Limb (tissue), 2 donors: ENCODE measurements at regions not wholly inside any gene's neighbourhood (a gene's known extent, or its start where the extent isn't known, plus 50 kb on each side); places are given as distances from the start of the nearest gene placed in this dataset.
"Not testable (repeated sequence)": the region's sequence is repeated elsewhere in the genome, so short reads cannot be mapped to it uniquely, and the experiment has no call there.

Source experiments
- DNase-seq, 2 donors: peaks; one replicate each; pipeline ENCODE4 v3.0.0-alpha.2; 2016; ENCODE audit errors: extremely low spot score in 2 of 2

DNA sequence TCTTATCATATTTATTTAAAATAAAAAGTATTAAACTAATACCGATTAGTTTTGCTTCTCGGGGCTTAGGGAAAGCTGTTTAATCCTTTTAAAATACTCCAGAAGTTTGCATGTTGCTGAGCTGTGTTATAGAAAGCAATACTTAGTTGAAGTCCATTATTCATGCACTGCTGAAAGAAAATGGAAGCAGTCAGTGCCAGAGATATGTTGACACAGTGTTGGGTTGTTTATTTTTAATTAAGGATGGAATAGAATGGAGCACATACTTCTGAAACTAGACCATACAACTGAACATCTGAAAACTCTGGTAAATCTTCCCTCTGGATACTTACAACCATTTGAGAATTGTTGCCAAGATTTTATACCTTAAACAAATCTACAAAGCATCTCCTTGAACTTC, 282.7 kb upstream of the CCDC179 start:
- no peak for DNase-seq

DNA sequence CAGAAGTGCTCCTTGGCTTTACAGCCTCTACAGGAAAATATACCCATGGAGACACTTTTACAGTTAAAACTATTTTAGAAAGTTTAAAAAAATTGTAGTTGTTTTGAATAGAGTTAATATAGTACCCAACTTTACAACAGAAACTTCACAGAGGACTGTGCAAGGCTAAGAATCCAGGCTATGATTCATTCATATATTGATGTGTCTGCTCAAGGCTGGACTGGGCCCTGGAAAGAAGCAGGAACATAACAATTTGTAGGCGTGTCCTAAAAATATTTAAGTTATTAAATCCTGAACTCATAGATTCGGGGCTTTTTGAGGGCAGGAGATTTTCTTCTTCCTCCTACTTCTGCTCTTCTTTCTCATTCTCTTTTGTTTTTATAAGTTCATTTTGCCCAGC, 291.5 kb upstream of the CCDC179 start:
- no peak for DNase-seq

DNA sequence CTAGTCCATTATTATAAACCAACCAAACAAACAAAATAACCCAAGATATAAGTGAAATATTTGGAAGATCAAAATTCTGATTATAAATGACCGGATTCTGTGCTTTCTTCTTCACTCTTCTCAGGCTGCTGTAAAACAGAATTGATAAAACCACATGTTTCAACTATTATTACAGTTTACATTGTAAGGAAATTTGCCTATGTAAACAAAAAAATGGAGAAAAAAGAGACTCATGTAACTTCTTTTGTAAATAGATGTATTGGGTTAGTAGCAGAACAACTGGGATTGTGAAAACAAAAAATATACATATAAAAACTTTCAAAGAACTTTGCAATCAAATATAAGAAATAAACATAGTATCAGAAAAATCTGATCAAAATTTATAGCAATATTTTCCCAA, 295.2 kb upstream of the CCDC179 start:
- no peak for DNase-seq

DNA sequence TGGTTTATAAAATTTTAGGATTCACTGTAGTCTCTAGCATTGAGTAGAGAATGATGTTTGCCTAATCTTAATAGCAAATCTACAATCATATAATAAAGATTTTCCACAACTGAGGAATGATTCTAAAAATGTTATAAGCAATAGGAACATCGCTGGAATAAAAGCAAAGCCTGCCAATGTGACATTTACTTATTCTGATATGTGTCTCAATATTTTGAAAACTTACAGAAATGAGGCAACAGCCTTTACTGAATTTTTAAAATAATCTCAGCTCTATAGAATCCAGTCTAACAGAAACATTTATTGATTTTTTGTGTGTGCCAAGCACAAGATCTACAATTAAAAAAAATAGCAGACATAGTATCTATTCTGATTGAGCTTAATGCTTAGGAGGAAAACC, 303.7 kb upstream of the CCDC179 start:
- DNase-seq = no peak

DNA sequence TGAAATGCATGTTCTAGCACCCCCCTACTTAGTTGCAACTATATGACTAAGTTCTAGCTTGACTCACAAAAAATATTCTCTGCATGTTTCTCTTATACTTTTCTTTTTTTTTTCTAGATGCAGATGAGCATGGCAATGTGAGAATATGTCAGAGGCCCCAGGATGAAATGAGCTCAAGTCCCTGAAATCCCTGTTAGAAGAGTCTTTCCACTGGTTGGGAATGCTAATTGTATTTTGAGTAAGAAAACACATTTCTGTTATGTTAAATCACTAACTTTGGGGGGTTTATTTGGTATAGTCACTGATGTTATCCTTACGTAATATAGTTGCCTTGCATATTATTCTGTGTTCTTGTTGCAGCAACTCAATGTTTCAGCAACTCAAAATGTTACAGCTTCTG, 306.1 kb upstream of the CCDC179 start:
- no peak for DNase-seq

DNA sequence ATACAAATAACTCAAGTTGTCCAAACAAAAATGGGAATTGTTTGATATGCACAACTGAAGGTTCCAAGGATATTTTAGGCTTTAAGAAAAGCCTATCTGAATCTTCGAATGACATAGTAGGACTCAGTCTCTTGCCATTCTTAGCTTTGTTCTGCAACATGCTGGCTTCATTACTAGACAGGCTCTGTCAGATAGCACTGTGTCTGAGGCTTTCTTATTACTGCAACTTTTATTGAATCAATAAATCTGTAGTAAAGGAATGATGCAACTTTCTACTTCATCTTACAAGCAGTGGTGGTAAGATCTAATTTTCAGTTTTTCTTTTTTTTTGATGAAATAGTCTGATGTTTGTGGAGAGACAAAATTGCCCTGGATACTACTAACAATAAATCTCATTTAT, 319.3 kb upstream of the CCDC179 start:
- DNase-seq = no peak

DNA sequence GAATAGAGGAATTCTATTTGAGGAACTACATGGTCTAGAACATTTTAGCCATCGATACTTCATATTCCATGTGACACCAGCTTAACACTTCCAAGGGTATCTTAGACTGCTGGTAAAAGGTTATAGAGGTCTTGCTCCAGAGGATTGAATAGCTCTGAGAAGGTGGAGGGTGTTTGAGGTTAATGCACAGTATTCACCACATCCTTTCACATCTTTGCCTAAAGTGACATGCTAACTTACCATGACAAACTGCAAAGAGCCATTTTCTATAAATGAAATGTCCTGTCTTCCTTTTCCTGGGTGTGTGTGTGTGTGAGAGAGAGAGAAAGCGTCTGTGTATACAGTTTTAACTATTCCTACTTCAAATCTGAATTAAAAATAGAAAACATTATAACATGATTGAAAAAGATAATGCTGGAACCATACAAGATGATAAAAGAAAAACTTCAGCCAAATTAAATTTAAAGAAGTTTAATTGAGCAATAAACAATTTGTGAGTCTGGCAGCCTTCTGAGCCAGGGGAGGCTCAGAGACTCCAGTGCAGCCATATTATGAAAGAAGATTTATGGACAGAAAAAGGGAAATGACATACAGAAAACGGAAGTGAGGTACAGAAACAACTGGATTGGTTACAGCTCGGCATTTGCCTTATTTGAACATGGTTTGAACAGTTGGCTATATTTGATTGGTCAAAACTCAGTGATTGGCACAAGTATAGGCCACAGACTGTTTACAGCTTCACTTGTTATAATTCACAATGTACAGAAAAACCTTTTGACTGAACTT, 320.9 kb upstream of the CCDC179 start:
- DNase-seq = no peak

DNA sequence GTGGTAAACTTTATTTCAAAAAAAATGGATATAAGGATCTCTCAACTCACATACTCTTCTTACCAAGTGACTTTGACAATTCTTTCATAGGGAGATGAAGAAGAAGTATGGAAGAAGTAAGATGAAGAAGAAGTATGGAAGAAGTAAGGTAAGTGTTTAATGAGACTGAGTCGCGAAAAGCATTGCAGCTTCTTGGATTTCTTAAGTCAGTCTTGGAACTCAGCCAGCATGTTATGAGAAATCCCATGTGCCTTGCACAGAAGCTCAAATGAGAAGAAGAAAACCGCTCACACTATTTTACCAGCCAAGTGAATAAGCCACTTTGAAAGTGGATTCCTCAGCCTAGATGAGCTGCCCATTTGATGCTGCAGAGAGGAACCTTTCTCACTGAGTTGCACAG, 332.0 kb upstream of the CCDC179 start:
- no peak for DNase-seq

DNA sequence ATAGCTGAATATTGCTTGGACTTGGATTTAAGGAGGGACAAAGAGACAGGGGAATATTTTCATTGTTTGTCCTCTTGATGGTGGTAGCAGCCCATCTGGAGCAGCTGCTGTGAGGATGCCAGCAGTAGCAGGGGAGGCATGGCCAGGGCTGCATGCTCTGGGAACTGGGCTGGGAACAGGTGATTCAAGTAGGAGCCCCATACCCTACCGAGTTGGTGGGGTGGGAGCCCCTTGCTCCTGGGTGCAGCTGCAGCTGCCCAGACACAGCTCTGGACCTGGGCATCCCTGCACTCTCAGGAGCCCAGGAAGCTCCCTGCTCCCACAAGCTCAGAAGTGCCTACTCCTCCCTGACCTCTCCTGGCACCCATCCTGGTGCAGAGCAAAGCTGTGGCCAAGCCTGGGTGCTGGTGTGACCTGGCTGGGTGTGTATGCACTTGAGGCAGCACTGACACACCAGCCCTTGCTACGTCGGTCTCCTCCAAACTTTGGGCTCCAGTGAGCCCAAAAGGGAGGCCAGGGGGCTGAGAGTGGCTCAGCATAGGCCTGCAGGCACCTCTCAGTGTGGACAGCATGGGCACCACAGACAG, 341.8 kb upstream of the CCDC179 start:
- DNase-seq = no peak

DNA sequence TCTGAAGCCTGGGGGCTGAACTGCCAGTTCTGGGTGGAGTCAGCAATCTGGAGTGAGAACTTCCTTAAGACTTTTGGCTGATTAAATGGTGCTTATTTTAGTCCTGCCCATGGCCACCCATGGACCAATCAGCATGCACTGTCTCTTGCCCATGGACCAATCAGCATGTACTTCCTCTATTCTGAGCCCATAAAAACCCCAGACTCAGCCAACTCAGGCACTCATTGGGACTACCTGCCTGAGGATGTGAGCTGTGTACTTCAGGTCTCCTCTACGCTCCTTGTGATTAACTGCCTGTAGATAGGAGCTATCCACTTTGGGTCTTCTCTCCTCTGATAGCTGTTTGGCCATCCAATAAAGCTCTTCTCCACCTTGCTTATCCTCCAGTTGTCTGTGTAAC, 342.3 kb upstream of the CCDC179 start:
- DNase-seq = no peak

DNA sequence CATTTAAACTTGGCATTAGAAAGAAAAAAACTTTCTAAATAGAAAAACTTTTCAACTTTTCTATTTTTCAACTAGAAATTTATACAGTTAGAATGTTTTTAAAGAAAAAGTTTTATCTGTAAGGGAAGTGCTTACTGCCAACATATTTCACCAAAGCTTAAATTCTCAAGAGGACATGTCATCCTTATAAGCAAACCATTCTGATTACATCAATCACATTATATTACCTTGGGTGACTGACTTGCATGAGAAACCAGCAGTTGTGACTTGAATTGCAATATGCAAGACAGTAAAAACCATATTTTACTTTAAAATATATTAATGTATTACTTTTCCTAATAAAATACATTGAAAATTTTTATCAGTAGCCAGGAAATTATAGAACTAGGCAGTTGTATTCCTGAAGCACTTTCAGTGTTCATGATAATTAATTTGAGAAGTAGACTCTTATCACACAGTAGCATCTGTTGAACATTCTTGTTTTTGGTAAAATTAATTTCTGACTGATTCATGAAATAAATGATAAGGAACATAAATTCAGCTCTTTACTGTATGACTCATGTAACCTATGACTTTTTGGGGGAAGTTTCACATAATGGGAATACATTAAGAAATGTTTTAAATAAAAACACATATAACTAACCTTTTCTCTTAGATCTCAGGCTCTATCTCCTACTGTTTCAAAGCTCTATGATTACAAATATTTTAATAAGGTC, 345.0 kb upstream of the CCDC179 start:
- no peak for DNase-seq

DNA sequence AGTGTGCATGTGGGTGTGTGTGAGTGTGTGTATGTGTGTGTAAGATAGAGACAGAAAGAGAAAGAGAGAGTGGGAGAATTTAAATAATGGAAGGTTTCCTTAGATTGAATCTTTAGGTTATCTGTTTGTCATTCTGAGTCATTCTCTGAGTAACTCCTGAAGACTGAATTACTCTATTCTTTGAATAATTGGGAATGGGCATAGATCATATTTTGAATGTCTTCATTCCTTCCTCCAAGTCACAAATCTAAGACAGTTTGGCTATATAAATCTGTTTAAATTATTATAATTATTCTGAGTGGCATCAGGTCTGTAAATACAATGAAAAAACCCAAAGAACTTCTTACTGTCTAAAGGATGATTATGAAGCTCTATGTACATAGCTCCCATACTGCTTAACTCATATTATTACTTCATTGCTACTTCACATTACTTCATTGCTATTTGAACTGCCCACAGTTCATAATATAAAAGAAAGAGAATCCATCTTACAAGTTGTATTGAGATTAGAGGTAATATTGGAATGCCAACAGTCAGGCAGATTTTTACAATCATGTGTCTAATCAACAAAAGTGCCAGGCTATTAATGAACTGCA, 346.6 kb upstream of the CCDC179 start:
- no peak for DNase-seq

DNA sequence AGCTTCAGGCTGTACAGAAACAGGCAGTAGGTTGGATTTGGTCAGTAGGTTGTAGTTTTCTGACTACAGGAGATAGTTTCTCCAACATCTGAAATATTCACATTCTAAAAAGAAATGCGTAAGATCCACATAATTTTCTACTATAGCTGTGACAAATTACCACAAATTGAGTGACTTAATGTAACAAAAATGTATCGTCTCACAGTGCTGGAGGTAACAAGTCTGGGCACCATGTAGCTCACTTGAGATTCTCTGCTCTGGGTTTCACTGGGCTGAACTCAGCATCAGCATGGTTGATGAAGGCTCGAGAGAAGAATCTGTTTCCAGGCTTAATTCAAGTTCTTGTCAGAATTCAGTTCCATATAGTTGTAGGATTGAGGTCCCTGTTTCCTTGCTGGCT, 350.9 kb upstream of the CCDC179 start:
- DNase-seq = no peak

DNA sequence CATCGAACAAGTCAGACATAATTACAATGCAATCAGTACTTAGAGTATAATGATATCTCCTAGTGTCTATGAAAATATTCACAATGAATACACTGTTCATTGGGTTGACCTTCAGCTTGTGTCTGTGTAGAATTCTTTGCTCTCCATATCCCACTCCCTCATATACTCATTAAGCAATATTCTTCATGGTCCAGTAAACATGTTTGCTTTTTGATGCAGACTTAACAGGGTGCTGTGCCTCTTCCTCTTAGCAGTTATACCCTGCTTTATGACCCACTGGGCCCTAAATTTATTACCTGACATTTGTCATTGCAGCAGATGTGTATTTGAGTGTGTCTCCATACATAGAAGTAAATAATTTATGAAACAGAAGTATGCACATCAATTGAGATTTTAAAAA, 352.5 kb upstream of the CCDC179 start:
- no peak for DNase-seq

DNA sequence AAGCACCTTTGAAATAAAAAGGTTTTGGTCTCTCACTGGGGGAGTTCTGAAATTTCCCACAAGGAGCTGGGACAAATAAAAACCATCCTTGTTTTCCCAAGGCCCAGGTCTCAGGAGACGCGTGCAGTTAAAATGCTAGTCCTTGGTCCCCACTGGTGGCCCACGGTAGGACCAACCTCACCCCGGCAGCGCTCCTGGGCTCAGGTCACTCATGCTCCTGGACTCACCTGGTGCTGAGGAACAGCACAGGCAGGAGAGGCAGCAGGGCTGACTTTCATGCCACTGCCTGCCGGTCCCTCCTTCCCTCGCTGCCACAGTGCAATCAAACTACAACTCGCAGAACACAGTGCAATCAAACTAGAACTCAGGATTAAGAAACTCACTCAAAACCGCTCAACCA, 356.8 kb upstream of the CCDC179 start:
- DNase-seq = no peak

DNA sequence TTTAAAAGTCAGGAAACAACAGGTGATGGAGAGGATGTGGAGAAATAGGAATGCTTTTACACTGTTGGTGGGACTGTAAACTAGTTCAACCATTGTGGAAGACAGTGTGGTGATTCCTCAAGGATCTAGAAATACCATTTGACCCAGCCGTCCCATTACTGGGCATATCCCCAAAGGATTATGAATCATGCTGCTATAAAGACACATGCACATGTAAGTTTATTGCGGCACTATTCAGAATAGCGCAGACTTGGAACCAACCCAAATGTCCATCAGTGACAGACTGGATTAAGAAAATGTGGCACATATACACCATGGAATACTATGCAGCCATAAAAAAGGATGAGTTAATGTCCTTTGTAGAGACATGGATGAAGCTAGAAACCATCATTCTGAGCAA, 359.8 kb upstream of the CCDC179 start:
- DNase-seq = not testable (repeated sequence)

DNA sequence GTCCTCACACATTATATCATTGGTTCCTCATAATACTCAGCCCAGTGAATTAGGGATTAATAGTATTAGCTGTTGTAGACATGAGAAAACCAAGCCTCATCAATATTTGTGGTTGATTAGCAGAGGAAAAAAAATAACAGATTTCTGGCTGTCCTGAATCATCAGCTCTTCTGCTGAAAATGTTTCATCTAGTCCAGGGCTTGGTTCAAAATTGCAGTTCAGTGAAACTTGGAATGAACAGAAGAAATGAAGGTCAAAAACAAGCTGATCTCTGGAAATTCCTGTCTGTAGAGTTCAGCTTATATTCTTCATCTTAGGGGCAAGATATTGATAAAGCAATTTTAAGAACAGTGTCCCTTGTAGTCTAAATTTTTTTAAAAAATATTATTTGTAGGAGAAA, 361.1 kb upstream of the CCDC179 start:
- DNase-seq = no peak

DNA sequence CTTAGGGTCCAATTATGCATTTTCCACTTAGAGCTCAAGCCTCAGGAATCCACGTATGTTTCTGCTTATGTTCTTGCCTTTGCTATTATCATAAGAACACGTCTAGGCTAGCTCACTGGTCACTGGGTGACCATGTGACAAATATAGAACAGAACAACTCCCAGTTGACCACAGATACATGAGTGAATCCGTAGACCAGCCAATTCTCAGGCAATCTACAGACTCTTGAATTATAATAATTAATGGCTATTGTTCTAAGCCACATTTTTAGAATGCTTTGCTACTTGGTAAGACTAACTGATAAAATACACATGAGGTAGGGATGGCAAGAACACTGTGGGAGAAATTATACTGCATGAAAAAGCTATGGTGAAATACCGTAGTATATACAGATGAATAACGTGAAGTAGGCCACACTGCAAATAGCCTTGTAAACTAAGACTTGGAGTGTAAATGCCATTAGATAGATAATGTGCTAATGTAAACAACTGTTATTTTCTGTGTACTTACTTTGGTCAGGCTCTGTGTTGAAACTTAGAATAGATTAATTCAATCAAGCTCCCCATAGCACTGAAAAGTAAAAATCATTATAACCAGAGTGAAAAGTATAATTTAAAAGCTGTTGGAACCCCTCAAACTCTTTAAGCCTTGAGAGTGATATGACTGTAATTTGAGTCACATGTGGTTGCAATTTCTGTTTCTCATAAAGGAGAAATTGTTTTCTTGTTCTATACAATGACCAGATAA, 366.2 kb upstream of the CCDC179 start:
- DNase-seq = no peak

DNA sequence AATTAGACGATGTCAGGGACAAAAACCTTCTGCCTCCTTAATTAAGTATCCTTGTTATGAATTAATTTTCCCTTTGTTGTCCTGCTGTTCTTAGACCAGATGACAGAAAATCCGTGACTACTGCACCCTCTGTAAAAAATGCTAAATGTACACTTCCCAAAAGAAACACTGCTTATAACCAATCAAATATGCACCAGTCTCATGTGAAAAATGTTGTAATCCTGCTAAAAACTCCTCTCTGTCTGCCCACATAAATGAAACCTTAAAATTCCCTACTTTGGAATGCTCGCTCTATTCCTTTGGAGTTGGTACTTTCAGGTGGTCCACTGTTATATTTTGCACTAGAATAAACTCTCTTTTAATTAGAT, 366.8 kb upstream of the CCDC179 start:
- DNase-seq = no peak

DNA sequence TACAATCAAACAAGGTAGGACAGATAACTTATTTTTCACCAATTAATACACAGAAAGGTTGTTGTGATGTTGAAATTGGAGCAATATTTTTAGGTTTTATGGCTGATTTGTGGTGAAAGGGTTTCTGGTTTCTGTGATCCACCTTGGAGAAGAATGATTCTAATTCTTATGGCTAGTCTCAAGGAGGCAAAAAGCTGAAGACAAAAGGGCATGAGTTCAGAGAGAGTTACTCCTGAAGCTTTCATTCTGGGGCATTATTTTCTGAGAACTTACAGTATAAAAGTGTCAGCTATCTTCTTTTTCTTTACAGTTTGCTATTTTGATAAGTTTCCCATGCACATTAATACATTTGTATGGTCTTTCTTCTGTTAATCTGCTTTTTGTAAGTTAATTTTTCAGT, 372.4 kb upstream of the CCDC179 start:
- DNase-seq = no peak

DNA sequence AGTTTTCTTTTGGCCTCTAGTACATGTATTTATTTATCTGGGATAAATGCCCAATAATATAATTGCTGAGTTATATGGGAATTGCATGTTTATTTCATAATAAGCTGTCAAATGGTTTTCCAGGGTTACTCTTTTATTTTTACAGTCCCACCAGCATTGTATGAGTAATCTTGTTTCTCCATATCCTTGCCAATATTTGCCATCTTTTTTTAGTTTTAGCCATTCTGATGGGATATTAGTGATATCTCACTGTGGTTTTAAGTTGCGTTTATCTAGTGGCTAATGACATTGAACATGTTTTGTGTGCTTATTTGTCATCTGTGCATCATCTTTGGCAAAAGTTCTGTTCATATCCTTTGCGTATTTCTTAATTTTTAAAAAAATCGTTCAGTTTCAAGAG, 372.8 kb upstream of the CCDC179 start:
- DNase-seq = no peak
